ENCODE measurements at regions not wholly inside any gene's neighbourhood (a gene's known extent, or its start where the extent isn't known, plus 50 kb on each side); places are given as distances from the start of the nearest gene placed in this dataset.

GRCh38 chr1:55955016-55955621 lies 624.2 kb downstream of the PLPP3 start:
- no peak for DNase-seq

GRCh38 chr1:55951291-55951690 lies 628.1 kb downstream of the PLPP3 start:
- no peak for DNase-seq

- no peak for DNase-seq
These were observed 631.9 kb downstream of the PLPP3 start for GRCh38 chr1:55947446-55947845.

- no peak for DNase-seq
These were observed 635.5 kb downstream of the PLPP3 start for GRCh38 chr1:55943721-55944435.

DNA sequence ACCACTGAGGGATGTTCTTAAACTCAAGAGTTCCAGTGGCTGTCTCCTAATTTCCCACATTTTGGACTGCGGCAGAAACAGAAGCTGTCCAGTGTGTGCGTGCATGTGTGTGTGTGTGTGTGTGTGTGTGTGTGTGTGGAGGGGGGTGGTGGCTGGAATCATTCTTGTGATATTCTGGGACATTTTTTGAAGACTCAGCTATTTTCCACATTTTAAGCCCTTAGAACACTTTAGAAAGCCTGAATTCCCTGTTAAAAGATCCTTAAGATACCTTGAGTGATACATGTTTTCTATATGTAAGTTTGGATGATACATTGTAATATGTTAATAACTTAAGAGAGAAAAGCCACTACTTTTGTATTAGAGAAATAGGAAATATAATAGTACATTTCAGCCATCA lies 636.4 kb downstream of the PLPP3 start:
- DNase-seq: no peak

- no peak for DNase-seq
These were observed 639.5 kb downstream of the PLPP3 start for GRCh38 chr1:55939866-55940265.

GRCh38 chr1:55938861-55939260 lies 640.5 kb downstream of the PLPP3 start:
- DNase-seq: no peak

- no peak for DNase-seq
These were observed 641.0 kb downstream of the PLPP3 start for GRCh38 chr1:55938376-55938850.

GRCh38 chr1:55937840-55938375 lies 641.5 kb downstream of the PLPP3 start:
- no peak for DNase-seq

- DNase-seq: no peak
These were observed 644.1 kb downstream of the PLPP3 start for GRCh38 chr1:55935236-55935635.

- DNase-seq: no peak
These were observed 647.0 kb downstream of the PLPP3 start for GRCh38 chr1:55932402-55932801.

DNA sequence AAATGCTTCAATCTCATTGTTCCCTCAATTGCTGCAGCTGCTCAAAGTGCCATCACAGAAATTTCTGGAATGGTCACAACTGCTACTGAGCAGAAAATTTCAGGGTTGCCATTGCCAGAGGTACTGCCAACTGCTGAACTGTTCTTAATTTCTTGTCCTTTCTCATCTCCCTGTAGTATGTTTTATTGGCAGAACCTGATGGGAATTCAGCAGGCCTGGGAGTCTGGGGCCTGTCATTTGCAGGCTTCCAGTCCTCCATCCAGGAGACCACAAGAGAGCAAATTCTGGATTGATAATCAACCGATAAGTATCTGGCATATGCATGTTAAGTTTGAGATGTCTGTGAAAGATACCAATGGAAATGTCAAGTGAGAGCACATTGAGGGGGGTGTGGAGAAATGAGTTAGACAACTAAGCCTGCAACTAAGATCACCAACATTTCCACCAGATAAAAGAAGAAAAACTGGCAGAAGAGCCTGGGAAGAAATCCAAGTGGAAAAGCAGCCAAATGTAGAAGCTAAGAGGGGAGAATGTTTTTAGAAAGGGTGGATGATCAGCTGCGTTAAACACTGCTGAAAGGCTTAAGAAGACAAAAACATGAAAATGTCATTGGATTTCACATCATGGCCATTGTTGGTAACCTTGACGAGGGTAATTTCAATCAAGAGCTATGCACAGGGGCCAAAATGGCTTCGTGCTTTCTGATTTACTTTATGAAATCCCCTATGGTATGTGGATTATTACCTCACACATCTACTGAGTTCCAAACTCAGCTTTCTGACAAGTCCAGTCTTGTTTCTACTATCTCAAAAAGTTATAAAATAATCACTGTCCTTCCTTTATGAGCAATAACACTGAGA lies 648.1 kb downstream of the PLPP3 start:
- DNase-seq: no peak

GRCh38 chr1:55929652-55930051 lies 649.7 kb downstream of the PLPP3 start:
- DNase-seq: no peak

DNA sequence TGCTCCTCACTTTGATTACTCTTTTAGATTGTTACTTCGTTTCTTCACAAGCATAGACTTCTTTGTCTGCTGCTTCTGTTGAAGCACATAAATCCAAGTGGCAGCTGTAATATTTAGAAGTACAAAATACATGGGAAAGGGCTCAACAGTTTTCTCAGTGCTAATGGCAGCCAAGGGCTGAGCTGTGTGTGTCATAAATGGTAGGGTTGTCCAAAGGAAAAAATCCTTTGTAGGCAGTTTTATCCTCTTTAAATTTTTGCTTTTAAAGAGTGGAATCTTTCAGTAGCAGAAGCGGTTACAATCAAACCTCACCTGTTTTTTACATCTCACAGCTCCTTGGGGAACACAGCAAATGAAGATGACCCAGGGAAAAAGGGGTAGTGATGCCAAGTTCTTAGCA lies 650.8 kb downstream of the PLPP3 start:
- DNase-seq: no peak

GRCh38 chr1:55927702-55928290 lies 651.6 kb downstream of the PLPP3 start:
- no peak for DNase-seq

DNA sequence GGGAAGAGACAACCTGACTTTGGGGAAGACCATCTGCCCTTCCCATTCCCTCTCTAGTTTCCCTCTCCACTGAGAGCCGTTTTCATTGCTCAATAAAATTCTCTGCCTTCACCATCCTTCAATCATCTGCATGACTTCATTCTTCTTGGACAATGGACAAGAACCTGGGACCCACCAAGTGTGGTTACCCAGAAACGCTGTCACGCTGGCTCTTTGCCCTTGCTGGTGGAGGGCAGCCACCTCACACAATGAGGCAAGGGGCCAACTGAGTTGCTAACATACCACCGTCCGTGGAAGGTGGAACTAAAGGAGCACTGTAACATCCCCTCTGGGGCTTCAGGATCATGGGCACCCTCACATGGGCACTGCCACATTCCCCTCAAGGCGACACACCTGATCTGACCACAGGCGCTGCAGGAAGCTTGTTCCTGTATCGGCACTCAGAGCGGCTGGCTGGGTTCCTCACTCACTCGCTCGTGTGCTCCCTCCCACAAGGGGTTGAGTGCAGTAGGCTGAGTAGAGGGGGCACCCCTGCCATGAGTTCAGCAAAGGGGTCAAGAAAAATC lies 652.4 kb downstream of the PLPP3 start:
- DNase-seq: no peak

DNA sequence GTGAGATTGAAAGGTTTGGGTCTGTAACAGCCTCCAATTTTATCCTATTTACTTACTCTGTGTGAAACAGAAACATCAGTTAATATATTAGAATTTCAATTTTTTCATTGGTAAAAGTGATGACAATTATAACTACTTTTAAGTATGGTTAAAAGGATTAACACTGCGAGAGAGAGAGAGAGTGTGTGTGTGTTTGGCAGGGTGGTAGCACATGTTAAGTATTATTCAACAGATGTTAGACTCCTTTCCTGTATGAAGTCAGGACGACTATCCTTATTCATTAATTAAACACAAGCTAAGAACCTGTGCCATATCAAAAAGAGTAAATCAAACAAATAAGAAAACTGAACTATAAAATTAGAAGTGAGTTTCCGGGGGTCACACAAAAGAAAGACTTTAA lies 662.5 kb downstream of the PLPP3 start:
- peak; percentile 33 for DNase-seq

DNA sequence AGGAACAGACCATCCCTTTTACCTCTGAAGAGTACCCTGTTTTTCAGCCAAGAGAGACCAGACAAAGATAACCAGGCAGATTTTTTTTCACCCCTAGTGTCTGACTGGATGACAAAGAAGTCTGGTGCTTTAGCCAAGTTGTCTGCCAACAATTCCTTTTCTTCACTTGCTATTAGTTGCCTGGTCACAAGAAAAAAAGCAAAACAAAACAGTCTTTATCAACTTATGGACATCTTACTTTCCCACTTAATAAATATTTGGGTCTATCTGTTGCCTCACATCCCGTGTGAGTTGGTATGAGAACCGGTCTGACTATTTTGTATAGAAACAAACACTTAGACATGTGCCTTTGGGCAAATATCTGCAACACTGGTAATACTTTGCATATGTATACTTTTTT lies 662.9 kb downstream of the PLPP3 start:
- peak; percentile 33 for DNase-seq

DNA sequence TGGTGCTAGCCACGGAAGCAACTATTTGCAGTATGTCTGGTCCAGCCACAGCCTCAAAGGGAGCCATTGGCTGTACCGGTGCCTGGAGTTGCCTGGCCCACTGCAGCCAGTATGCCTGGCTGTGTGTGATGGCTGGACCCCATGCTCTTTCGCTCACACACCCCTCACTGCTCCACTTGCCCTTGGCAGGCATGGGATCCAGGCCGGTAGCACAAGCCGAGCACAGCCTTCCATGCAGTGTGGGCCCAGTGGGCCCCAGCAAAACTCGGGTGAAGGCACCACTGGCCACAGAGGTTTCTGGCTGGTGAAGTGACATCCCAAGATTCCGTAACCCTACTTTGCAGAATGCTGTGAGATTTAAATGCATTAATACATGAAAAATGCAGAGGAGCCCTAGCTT lies 665.8 kb downstream of the PLPP3 start:
- DNase-seq: no peak

- no peak for DNase-seq
These were observed 666.9 kb downstream of the PLPP3 start for GRCh38 chr1:55912438-55912837.

DNA sequence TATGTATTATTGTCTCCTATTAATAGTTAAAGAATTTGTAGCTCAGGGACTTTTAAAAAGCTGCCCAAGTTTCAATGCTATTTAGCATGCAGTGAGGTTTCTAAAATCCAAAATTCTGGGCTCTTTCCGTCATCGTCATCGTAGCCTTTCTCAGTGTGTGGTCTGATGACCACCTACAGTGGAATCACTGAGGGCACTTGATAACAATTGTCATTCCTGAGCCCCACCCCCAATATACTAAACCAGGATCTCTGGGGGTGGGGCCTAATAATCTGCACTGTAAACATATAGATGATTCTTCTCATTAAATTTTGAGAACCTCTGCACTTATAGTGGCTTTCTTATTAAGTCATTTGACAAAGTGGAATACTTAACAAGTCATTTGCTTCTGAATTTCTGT lies 674.8 kb downstream of the PLPP3 start:
- DNase-seq: no peak

DNA sequence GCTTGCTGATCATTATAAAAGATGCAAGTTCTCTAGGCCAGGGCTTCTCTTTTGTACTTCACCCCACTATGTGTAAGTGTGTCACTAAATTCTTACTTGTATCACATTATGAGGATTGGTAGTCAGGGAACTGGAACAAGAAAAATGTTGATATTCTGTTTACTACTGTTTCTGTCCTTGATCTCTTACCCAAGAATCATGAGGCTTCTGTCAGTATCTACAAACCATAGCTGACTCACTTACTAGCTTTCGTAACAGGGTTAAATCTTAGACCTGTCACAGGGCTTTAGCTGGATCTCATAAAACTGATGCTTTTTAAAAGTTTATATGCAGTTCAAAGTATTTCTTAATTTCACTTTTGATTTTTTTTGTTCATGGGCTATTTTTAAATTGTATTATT lies 681.2 kb downstream of the PLPP3 start:
- no peak for DNase-seq

DNA sequence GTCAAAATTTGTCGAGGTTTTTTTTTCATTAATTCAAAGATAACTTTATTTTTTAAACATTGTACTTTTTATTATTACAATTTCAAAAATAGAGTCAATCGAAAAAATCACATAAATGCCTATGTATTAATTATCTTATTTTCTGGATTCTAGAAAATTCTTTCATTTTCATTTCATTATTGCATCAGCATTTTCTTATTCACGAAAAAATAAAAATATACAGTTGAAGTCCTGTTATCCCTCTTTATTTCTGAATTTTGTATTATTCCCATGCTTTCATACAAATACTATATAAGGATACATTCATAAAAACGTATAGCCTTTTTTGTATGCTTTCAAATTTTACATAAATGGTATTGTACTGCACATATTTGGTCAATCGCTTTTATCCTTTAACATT lies 681.0 kb upstream of the USP24 start:
- DNase-seq: no peak
